ENCODE measurements at regions not wholly inside any gene's neighbourhood (a gene's known extent, or its start where the extent isn't known, plus 50 kb on each side); places are given as distances from the start of the nearest gene placed in this dataset.

DNA sequence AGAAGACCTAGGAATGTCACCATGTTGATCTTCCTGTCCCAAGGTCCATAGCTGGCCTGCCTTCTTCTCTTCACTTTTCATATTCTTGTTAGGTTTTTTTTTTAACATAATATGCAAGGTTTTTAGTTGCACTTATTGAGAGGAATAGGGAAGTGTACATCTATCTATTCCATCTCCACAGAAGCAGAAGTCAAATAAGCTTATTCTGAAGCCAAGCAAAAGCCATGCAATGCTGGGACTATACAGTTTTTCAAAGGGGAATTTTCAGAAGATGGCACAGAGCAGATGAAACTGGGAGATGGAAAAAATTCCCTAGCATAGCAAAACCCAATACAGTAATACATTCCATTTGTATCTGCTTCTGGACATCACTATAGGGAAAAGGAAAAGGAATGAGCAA, 447.6 kb downstream of the GADD45G start:
- TF ChIP-seq, protein P1, sequence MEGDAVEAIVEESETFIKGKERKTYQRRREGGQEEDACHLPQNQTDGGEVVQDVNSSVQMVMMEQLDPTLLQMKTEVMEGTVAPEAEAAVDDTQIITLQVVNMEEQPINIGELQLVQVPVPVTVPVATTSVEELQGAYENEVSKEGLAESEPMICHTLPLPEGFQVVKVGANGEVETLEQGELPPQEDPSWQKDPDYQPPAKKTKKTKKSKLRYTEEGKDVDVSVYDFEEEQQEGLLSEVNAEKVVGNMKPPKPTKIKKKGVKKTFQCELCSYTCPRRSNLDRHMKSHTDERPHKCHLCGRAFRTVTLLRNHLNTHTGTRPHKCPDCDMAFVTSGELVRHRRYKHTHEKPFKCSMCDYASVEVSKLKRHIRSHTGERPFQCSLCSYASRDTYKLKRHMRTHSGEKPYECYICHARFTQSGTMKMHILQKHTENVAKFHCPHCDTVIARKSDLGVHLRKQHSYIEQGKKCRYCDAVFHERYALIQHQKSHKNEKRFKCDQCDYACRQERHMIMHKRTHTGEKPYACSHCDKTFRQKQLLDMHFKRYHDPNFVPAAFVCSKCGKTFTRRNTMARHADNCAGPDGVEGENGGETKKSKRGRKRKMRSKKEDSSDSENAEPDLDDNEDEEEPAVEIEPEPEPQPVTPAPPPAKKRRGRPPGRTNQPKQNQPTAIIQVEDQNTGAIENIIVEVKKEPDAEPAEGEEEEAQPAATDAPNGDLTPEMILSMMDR (IDR thresholded peaks at IDR 0.05), result no peak
- no peaks in the 10 kb centered on the region for H3K36me3 ChIP-seq
- no peak for DNase-seq
- intact Hi-C loops (cut with DNase I), result no loop called here
- H3K27ac ChIP-seq, result no peak overlapping the region
- no peaks in the 10 kb centered on the region for H3K27me3 ChIP-seq
- no peak overlapping the region for H3K4me3 ChIP-seq
- H3K9me3 ChIP-seq, result no peaks in the 10 kb centered on the region
- no peak for ATAC-seq
- no peaks in the 10 kb centered on the region for H3K4me1 ChIP-seq

- no peak for ATAC-seq
- no peak for DNase-seq
- H3K36me3 ChIP-seq, result no peaks in the 10 kb centered on the region
- TF ChIP-seq, protein P1 (IDR thresholded peaks at IDR 0.05), result no peak
- intact Hi-C loops (cut with DNase I), result no loop called here
- no peaks in the 10 kb centered on the region for H3K9me3 ChIP-seq
- no peak overlapping the region for H3K4me3 ChIP-seq
- no peaks in the 10 kb centered on the region for H3K27me3 ChIP-seq
- no peaks in the 10 kb centered on the region for H3K4me1 ChIP-seq
- no peak overlapping the region for H3K27ac ChIP-seq
Observed at GRCh38 chr9:90053027-90053426, 448.2 kb downstream of the GADD45G start.

DNA sequence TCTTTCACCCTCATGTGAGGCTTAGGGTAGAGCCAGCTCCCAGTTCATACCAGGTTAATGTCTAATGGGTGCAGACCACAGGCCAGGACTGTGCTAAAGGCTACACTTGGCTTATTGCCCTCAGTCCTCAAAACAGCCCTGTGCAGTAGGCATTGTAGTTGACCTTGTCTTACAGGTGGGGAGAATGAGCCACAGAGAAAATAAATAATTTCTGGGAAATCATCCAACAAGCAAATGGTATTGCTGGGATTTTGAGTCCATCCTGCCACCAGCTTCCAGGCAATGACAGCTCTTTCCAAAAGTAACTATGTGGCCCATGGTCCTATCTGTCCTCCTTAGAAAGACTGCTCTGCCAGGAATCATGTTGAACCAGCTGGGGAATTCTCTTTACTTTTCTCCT, 450.0 kb downstream of the GADD45G start:
- ATAC-seq (peak; percentile 53), DNase-seq (no peak)
- no peak overlapping the region for H3K27ac ChIP-seq
- no peak overlapping the region for H3K4me3 ChIP-seq
- TF ChIP-seq, protein P1 (IDR thresholded peaks at IDR 0.05), result no peak
- no peaks in the 10 kb centered on the region for H3K27me3 ChIP-seq
- intact Hi-C loops (cut with DNase I), result no loop called here
- H3K9me3 ChIP-seq, result no peaks in the 10 kb centered on the region
- H3K36me3 ChIP-seq, result no peaks in the 10 kb centered on the region
- H3K4me1 ChIP-seq, result no peaks in the 10 kb centered on the region

GRCh38 chr9:90055226-90055625, 450.4 kb downstream of the GADD45G start:
- Histone ChIP-seq H3K4me1 (no peaks in the 10 kb centered on the region), H3K27ac (no peak overlapping the region), H3K27me3 (no peaks in the 10 kb centered on the region), H3K36me3 (no peaks in the 10 kb centered on the region), H3K9me3 (no peaks in the 10 kb centered on the region), H3K4me3 (no peak overlapping the region)
- intact Hi-C loops (cut with DNase I), result no loop called here
- DNase-seq, result no peak
- no peak for ATAC-seq
- TF ChIP-seq, protein P1 (IDR thresholded peaks at IDR 0.05), result no peak

DNA sequence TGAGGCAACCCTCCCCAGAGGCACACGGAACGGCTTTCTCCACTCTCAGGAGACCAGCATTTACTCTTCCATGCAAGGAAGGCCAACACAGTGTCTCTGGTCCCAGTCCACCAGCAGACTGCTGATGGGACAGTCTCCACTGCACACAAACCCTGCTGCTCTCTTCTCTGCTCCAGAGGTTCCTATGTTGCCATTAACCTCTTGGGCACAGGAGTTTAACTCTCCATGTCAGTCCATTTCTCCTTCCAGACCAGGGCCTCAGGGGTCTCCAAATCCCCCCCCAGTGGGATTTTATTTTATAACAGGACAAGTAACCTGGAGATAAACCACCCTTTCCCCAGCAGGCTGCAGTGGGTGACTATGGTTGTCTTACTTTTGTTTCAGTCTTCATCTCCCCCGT, 452.5 kb downstream of the GADD45G start:
- no peak for ATAC-seq
- Histone ChIP-seq H3K4me3 (no peak overlapping the region), H3K36me3 (no peaks in the 10 kb centered on the region), H3K9me3 (no peaks in the 10 kb centered on the region), H3K4me1 (no peaks in the 10 kb centered on the region), H3K27me3 (no peaks in the 10 kb centered on the region), H3K27ac (no peak overlapping the region)
- TF ChIP-seq, protein P1 (IDR thresholded peaks at IDR 0.05), result no peak
- DNase-seq, result no peak
- intact Hi-C loops (cut with DNase I), result no loop called here
